Hepatocyte (in vitro differentiated cells): ENCODE measurements at regions not wholly inside any gene's neighbourhood (a gene's known extent, or its start where the extent isn't known, plus 50 kb on each side); places are given as distances from the start of the nearest gene placed in this dataset.

Experiments used
- DNase-seq: peaks from one replicate; pipeline ENCODE4 v3.0.0-alpha.2; 2016; ENCODE audit warnings: low spot score
- H2AFZ ChIP-seq: fragments of 200-600 bp; sonication (generic); 2 replicates; pipeline ENCODE4 v1.6.0; 2016; ENCODE audit warnings: antibody characterized with exemption, mild to moderate bottlenecking
- H3K27ac ChIP-seq: fragments of 200-600 bp; sonication (generic); 2 replicates; pipeline ENCODE4 v1.5.1; 2016; ENCODE audit warnings: mild to moderate bottlenecking
- H3K27me3 ChIP-seq: fragments of 200-600 bp; sonication (generic); 2 replicates; pipeline ENCODE4 v1.6.1; 2016
- H3K36me3 ChIP-seq: fragments of 200-600 bp; sonication (generic); replicated peaks from 2 replicates; pipeline ENCODE4 v1.5.1; 2016; ENCODE audit warnings: low read depth; ENCODE audit not compliant: insufficient read depth
- H3K4me1 ChIP-seq: fragments of 200-600 bp; sonication (generic); 2 replicates; pipeline ENCODE4 v1.5.1; 2016; ENCODE audit warnings: mild to moderate bottlenecking, moderate library complexity; ENCODE audit not compliant: insufficient read depth
- H3K4me2 ChIP-seq: fragments of 200-600 bp; sonication (generic); 2 replicates; pipeline ENCODE4 v1.6.0; 2016
- H3K4me3 ChIP-seq: fragments of 200-600 bp; sonication (generic); 2 replicates; pipeline ENCODE4 v1.5.1; 2016; ENCODE audit warnings: mild to moderate bottlenecking
- H3K79me2 ChIP-seq: fragments of 200-600 bp; sonication (generic); 2 replicates; pipeline ENCODE4 v1.6.0; 2017; ENCODE audit warnings: mild to moderate bottlenecking
- H3K9me2 ChIP-seq: fragments of 200-600 bp; sonication (generic); replicated peaks from 2 replicates; pipeline ENCODE4 v1.6.0; 2017; ENCODE audit warnings: mild to moderate bottlenecking; ENCODE audit not compliant: insufficient read depth
- H3K9me3 ChIP-seq: fragments of 200-600 bp; sonication (generic); 2 replicates; pipeline ENCODE4 v1.5.1; 2016; ENCODE audit warnings: low read depth, mild to moderate bottlenecking
- H4K20me1 ChIP-seq: fragments of 200-600 bp; sonication (generic); 2 replicates; pipeline ENCODE4 v1.6.0; 2016; ENCODE audit warnings: mild to moderate bottlenecking; ENCODE audit not compliant: insufficient read depth, poor library complexity, severe bottlenecking
- EZH2 ChIP-seq: fragments of 200-600 bp; sonication (generic); IDR thresholded peaks from 2 replicates; pipeline ENCODE4 v1.6.1; 2016; ENCODE audit warnings: antibody characterized with exemption, mild to moderate bottlenecking, borderline replicate concordance
- EZH2phosphoT487 ChIP-seq: fragments of 200-600 bp; sonication (generic); IDR thresholded peaks from one replicate; pipeline ENCODE4 v1.6.1; 2018; ENCODE audit warnings: antibody characterized with exemption, mild to moderate bottlenecking, low read depth, moderate library complexity; ENCODE audit not compliant: unreplicated experiment, severe bottlenecking
- WGBS: methylation state at CpG from one replicate; pipeline ENCODE4 v1.1.6; 2016; ENCODE audit warnings: low lambda C conversion rate; ENCODE audit errors: missing lambda C conversion rate; 5-methylcytosine and 5-hydroxymethylcytosine counted together
- TF ChIP-seq, protein P1 (sequence below): fragments of 200-600 bp; sonication (generic); IDR thresholded peaks from 2 replicates; pipeline ENCODE4 v1.5.1; 2016; ENCODE audit warnings: antibody characterized with exemption, mild to moderate bottlenecking; ENCODE audit not compliant: poor library complexity

DNA sequence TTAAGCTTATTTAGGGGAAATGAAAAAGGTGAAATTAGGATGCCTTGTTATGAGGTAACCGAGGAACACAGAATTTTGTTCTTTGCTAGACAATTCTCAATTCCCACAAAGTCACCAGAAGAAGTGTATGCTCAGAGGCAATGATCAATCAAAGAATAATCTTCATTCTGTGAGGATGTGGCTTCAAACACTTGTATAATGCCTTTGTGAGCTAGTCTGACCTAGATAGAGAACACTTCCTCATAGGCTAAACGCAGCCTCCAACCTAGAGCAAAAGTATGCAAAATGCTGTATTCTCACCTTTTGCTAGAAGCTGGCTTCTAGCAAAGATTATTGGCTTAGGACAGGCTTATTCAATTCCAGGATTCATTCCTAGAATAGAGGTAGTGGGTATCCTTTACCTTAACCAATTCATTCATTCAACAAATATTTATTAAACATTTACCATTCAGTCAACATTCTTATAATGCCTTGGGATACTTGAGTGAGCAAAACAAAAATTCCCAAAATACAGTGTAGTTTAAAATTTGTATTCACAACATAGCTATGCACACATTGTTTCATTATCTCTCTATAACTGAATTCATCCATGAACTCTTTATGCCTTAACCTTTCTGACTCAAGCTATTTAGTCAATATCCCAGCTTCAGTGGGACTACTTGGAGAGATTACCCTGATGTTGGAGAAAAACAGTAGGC is 530.2 kb downstream of the PTPRC start:
- 96% methylated on average over 2 of the region's 2 CpGs for WGBS
- no peaks in the 10 kb centered on the region for H3K9me3 ChIP-seq
- no peaks in the 10 kb centered on the region for H3K9me2 ChIP-seq
- no peaks in the 10 kb centered on the region for H3K27me3 ChIP-seq
- H3K36me3 ChIP-seq: no peaks in the 10 kb centered on the region
- no peak overlapping the region for H3K4me2 ChIP-seq
- no peak overlapping the region for H3K4me3 ChIP-seq
- H4K20me1 ChIP-seq: no peaks in the 10 kb centered on the region
- H2AFZ ChIP-seq: no peak overlapping the region
- TF ChIP-seq, protein P1, sequence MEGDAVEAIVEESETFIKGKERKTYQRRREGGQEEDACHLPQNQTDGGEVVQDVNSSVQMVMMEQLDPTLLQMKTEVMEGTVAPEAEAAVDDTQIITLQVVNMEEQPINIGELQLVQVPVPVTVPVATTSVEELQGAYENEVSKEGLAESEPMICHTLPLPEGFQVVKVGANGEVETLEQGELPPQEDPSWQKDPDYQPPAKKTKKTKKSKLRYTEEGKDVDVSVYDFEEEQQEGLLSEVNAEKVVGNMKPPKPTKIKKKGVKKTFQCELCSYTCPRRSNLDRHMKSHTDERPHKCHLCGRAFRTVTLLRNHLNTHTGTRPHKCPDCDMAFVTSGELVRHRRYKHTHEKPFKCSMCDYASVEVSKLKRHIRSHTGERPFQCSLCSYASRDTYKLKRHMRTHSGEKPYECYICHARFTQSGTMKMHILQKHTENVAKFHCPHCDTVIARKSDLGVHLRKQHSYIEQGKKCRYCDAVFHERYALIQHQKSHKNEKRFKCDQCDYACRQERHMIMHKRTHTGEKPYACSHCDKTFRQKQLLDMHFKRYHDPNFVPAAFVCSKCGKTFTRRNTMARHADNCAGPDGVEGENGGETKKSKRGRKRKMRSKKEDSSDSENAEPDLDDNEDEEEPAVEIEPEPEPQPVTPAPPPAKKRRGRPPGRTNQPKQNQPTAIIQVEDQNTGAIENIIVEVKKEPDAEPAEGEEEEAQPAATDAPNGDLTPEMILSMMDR: no peak
- TF ChIP-seq EZH2 (no peak), EZH2phosphoT487 (no peak)
- DNase-seq: no peak
- no peaks in the 10 kb centered on the region for H3K79me2 ChIP-seq
- H3K4me1 ChIP-seq: no peaks in the 10 kb centered on the region
- H3K27ac ChIP-seq: no peak overlapping the region

DNA sequence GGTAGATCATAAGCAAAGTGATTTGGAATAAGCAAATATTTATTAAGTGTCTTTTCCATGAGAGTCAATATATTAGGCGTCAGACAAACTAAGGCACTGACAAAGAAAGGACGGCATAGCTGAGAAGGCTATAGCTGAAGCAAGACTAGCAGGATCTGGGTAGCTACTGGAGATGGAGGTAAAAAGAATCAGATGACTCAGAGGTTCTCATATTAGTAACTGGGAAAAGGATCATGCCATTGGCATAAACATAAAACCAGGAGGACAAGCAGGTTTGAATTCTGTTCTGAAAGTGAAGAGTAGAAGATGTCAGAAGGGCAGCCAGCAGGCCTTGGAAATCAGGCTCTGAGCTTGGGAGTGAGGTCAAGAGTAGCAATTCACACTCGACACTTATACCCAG is 531.9 kb downstream of the PTPRC start:
- Histone ChIP-seq H4K20me1 (no peaks in the 10 kb centered on the region), H3K79me2 (no peaks in the 10 kb centered on the region), H3K27ac (no peak overlapping the region), H2AFZ (no peak overlapping the region), H3K27me3 (no peaks in the 10 kb centered on the region), H3K9me2 (no peaks in the 10 kb centered on the region), H3K4me2 (no peak overlapping the region), H3K4me3 (no peak overlapping the region), H3K36me3 (no peaks in the 10 kb centered on the region), H3K9me3 (no peaks in the 10 kb centered on the region), H3K4me1 (no peaks in the 10 kb centered on the region)
- 90% methylated on average over 3 of the region's 3 CpGs for WGBS
- TF ChIP-seq, protein P1: no peak
- TF ChIP-seq EZH2phosphoT487 (no peak), EZH2 (no peak)
- no peak for DNase-seq

DNA sequence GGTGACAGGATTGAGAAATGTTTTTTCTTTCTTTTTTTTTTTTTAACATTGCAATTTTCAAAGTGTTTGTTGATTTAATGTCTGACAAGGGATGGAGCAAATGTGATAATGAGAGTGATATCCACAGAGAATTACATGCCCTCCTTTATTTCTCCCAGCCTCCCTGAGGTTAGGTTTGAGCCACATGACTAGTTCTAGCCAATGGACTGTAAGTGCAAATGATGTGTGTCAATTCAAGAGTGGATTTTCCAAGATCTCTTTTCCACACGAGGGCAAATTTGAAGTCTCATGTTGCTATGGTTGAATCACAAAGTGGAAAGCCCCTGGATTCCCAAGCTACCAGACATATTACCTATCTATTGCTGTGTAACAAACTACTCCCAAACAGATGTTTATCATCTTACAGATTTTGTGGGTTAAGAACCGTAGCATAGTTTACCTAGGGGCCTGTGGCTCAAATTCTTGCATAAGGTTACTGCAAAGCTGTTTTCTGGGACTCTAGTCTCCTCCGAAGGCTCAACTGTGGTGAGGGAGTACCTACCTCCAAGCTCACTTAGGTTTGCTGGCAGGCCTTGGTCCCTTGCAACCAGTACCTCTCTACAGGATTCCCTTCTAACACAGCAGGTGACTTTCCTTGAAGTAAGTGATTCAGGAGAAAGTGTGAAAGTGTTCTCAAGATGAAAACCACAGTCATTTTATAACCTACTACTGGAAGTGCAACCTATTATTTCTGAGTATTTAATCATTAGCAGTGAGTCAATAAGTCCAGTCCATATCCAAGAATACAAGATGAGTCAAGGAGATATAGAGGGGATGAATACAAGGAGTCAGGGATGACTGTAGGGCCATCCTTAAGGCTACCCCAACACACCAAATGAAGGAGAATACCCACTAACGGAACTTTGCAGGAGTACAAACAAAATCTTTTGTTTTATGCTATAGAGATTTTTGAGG is 533.6 kb downstream of the PTPRC start:
- Histone ChIP-seq H3K27me3 (no peaks in the 10 kb centered on the region), H3K9me3 (no peaks in the 10 kb centered on the region), H3K27ac (no peak overlapping the region), H3K4me1 (no peaks in the 10 kb centered on the region), H3K4me2 (no peak overlapping the region), H3K4me3 (no peak overlapping the region), H2AFZ (no peak overlapping the region), H3K36me3 (no peaks in the 10 kb centered on the region), H3K9me2 (no peaks in the 10 kb centered on the region), H3K79me2 (no peaks in the 10 kb centered on the region), H4K20me1 (no peaks in the 10 kb centered on the region)
- TF ChIP-seq EZH2 (no peak), EZH2phosphoT487 (no peak)
- TF ChIP-seq, protein P1: no peak
- DNase-seq: no peak
- 87% methylated on average over 4 of the region's 4 CpGs for WGBS
